ENCODE measurements at regions not wholly inside any gene's neighbourhood (a gene's known extent, or its start where the extent isn't known, plus 50 kb on each side); places are given as distances from the start of the nearest gene placed in this dataset.

GRCh38 chr6:133701633-133702331, 187.1 kb upstream of the TCF21 start (continued):
- TF ChIP-seq ZBTB40 (IDR thresholded peaks at IDR 0.05) (0 out of 2 replicates have a peak, but pooled peaks have one; percentile 23), ZBTB40 (CRISPR knock-in tag; IDR thresholded peaks at IDR 0.05) (no peak), GTF2A2 (tag; IDR thresholded peaks at IDR 0.05) (no peak), SNRNP70 (optimal IDR thresholded peaks at IDR 0.05; ENCODE audit: low read depth, low read length) (no peak), MAX (CRISPR knock-in tag; IDR thresholded peaks at IDR 0.05) (peak; percentile 98), PHF8 (IDR thresholded peaks at IDR 0.05; ENCODE audit: borderline replicate concordance, low read length) (no peak), KLF13 (tag; IDR thresholded peaks at IDR 0.05; ENCODE audit: borderline replicate concordance, low read depth) (peak; percentile 71; the same call in 1 of the 2 replicates), ZNF644 (tag; IDR thresholded peaks at IDR 0.05; ENCODE audit: low read depth) (peak; percentile 98), CEBPZ (IDR thresholded peaks at IDR 0.05; ENCODE audit: borderline replicate concordance, low read depth, low read length) (no peak), PPARD (CRISPR knock-in tag; IDR thresholded peaks at IDR 0.05) (no peak), TRIM24 (IDR thresholded peaks at IDR 0.05) (peak; percentile 100), NCOA2 (IDR thresholded peaks at IDR 0.05; ENCODE audit: partially characterized antibody in 2 of 2) (peak; percentile 49 to 84), FOXA1 (IDR thresholded peaks at IDR 0.05; ENCODE audit: borderline replicate concordance) (no peak), ZNF77 (CRISPR knock-in tag; IDR thresholded peaks at IDR 0.05) (no peak)

Data from K562 (cell line).